ENCODE measurements at regions not wholly inside any gene's neighbourhood (a gene's known extent, or its start where the extent isn't known, plus 50 kb on each side); places are given as distances from the start of the nearest gene placed in this dataset.

- Mint-ChIP-seq H3K4me3 (no peak overlapping the region), H3K4me1 (no peaks in the 10 kb centered on the region), H3K9me3 (no peaks in the 10 kb centered on the region), H3K27me3 (no peaks in the 10 kb centered on the region), H3K36me3 (no peaks in the 10 kb centered on the region), H3K27ac (no peak overlapping the region)
- CTCF ChIA-PET: no interaction called here
- DNase-seq: no peak
Observed at GRCh38 chr6:51554029-51554428, 533.4 kb downstream of the PKHD1 start.

- Mint-ChIP-seq H3K27me3 (no peaks in the 10 kb centered on the region), H3K4me3 (no peak overlapping the region), H3K36me3 (no peaks in the 10 kb centered on the region), H3K27ac (no peak overlapping the region), H3K9me3 (no peaks in the 10 kb centered on the region), H3K4me1 (peaks cover 8% of the 10 kb centered on the region)
- DNase-seq: no peak
- CTCF ChIA-PET: interaction anchor here (0.7 kb wide), 1 partner anchor 56 kb away, joined by 3 read pairs; no protein-coding TSS in a partner anchor
Observed at GRCh38 chr6:51559059-51559458, 528.4 kb downstream of the PKHD1 start.

GRCh38 chr6:51562198-51562597 lies 525.2 kb downstream of the PKHD1 start:
- CTCF ChIA-PET: no interaction called here
- no peaks in the 10 kb centered on the region for H3K36me3 Mint-ChIP-seq
- no peak overlapping the region for H3K4me3 Mint-ChIP-seq
- peak overlapping the region; percentile 82 for H3K27ac Mint-ChIP-seq
- no peaks in the 10 kb centered on the region for H3K27me3 Mint-ChIP-seq
- no peaks in the 10 kb centered on the region for H3K9me3 Mint-ChIP-seq
- no peak for DNase-seq
- H3K4me1 Mint-ChIP-seq: peaks cover 8% of the 10 kb centered on the region
